ENCODE measurements at regions not wholly inside any gene's neighbourhood (a gene's known extent, or its start where the extent isn't known, plus 50 kb on each side); places are given as distances from the start of the nearest gene placed in this dataset.

DNA sequence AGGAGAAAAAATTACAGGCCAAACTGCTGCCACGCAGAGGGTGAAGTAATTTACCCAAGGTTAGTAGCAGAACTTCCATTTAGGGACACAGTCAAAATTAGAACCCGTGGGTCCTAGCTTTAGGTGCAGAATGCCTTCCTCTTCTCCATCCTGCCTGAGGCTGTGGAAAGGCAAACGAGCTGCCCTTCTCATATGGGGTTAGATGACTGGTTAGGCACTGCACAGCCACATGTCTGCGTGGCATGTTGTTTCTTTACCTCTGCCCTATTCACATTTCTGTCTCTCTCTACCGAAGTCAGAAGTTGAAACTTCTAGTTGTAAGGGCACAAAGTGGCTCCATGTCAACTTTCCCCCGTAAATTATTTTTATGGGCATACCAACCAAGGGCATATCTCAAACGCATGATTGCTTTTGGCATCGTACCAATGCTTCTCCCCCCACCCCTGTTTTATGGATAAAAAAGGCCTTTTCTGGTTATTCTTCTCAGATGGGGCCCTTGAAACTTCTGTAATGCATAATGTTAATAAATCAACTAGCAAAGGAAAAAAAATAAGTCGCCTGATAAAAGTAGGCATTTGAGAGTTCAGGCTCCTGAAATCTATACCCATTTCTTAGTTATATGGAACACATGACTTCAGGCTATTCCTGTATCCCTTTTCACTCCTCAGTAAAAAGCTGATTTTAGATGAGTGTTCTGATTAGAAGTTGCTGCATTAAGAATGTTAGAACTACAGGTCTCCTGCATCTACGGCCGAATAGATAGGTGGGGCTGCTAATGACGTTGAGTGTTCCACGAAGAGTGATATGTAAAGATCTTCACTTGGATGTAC is 139.6 kb upstream of the NRIP1 start:
- Histone ChIP-seq H3K36me3 (no peaks in the 10 kb centered on the region), H3K27me3 (no peaks in the 10 kb centered on the region), H3K4me2 (peak overlapping the region in 1 of 11 experiments; percentile 30; a peak in 2 of 22 replicates), H3K9ac (no peak overlapping the region), H3K9me3 (replicated peaks in 1 of 11) (peaks cover 0 to 53% (median 27%) of the 10 kb centered on the region in 11 experiments; a peak in 18 of 22 replicates), H3K4me1 (peaks cover under 1 to 56% (median 12%) of the 10 kb centered on the region in 10 experiments; a peak in 18 of 20 replicates), H4K20me1 (no peaks in the 10 kb centered on the region), H3K27ac (peak overlapping the region in 1 of 11 experiments; percentile 2; a peak in 1 of 22 replicates), H3K4me3 (no peak overlapping the region)
- TF ChIP-seq Cebpa-rat (IDR thresholded peaks at IDR 0.05): no peak

DNA sequence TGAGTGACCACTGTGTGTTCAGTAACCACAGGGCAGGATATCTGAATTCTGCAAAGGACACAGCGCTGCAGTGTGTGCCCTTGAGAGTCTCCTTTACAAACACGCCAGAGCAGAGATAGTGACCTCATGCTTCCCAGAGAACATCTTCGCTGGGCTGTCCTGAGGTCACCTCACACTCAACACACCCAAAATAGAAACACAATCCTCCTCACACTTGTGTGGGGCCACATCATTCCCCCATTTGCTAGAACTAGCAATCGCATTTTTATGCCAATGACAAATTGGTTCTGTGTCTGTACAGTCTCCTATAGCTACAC is 140.1 kb upstream of the NRIP1 start:
- no peak overlapping the region for H3K9ac ChIP-seq
- peaks cover 0 to 53% (median 27%) of the 10 kb centered on the region in 11 experiments; a peak in 18 of 22 replicates for H3K9me3 ChIP-seq (replicated peaks in 1 of 11)
- H4K20me1 ChIP-seq: no peaks in the 10 kb centered on the region
- H3K4me3 ChIP-seq: no peak overlapping the region
- H3K4me1 ChIP-seq: peaks cover 6 to 61% (median 17%) of the 10 kb centered on the region in 10 experiments
- no peaks in the 10 kb centered on the region for H3K27me3 ChIP-seq
- no peaks in the 10 kb centered on the region for H3K36me3 ChIP-seq
- H3K4me2 ChIP-seq: peak overlapping the region in 1 of 11 experiments; percentile 89; a peak in 3 of 22 replicates
- no peak for TF ChIP-seq Cebpa-rat (IDR thresholded peaks at IDR 0.05)
- H3K27ac ChIP-seq: no peak overlapping the region; a peak in 2 of 22 replicates

DNA sequence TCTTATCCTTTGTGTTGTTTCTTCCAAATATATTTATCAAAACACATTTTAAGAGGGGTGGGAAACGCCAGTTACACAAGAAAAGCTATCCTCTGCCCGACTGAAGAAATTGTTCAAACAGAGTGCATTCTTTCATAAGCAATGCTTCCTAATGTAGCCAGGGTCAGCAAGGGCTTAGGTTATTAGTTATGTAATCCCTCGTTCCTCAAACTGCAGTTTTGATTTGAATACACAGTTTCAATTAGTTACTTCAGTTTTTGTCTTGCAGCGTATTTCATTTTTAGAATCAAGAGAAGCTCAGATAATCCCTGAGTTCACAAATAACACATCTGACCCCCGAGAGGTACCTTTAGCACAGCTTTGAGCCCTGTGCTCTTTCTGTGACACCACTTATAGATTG is 141.7 kb upstream of the NRIP1 start:
- Histone ChIP-seq H3K9me3 (replicated peaks in 1 of 11) (peaks cover 0 to 51% (median 27%) of the 10 kb centered on the region in 11 experiments; a peak in 18 of 22 replicates), H3K27ac (peak overlapping the region in 6 of 11 experiments; percentile 11 to 78 (median 74); a peak in 11 of 22 replicates), H3K27me3 (no peaks in the 10 kb centered on the region), H3K4me2 (peak overlapping the region in 5 of 11 experiments; percentile 23 to 89 (median 69); a peak in 10 of 22 replicates), H3K36me3 (no peaks in the 10 kb centered on the region), H3K4me1 (peaks cover 22 to 77% (median 33%) of the 10 kb centered on the region in 10 experiments), H3K4me3 (no peak overlapping the region), H3K9ac (peak overlapping the region in 5 of 11 experiments; percentile 25 to 73 (median 62); a peak in 8 of 22 replicates), H4K20me1 (no peaks in the 10 kb centered on the region)
- peak in 2 of 11 experiments; percentile 39 to 58; a peak in 2 of 22 replicates for TF ChIP-seq Cebpa-rat (IDR thresholded peaks at IDR 0.05)

DNA sequence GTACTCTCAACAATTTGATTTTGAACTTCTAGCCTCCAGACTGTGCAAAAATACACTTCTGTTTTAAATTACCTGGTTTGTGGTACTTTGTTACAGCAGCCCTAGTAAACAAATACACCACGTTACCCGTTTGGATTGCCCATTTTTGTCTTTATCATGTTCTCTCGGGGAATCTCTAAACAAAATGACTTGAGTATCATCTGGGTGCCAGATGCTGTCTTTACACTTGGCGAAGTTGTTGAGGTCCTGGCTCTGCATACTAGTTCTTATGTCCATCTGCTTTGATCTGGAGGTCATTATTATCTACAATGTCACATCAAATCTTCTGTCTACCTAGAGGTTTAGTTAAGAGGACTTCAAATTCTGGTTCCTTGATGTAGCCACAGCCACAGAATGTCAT is 142.4 kb upstream of the NRIP1 start:
- no peaks in the 10 kb centered on the region for H3K27me3 ChIP-seq
- peak overlapping the region in 5 of 11 experiments; percentile 25 to 73 (median 62); a peak in 6 of 22 replicates for H3K9ac ChIP-seq
- H3K36me3 ChIP-seq: no peaks in the 10 kb centered on the region
- peak overlapping the region in 5 of 11 experiments; percentile 23 to 89 (median 69); a peak in 9 of 22 replicates for H3K4me2 ChIP-seq
- H3K4me1 ChIP-seq: peaks cover 28 to 83% (median 40%) of the 10 kb centered on the region in 10 experiments
- H3K27ac ChIP-seq: peak overlapping the region in 6 of 11 experiments; percentile 11 to 78 (median 74); a peak in 9 of 22 replicates
- H3K9me3 ChIP-seq (replicated peaks in 1 of 11): peaks cover 0 to 46% (median 27%) of the 10 kb centered on the region in 11 experiments; a peak in 18 of 22 replicates
- TF ChIP-seq Cebpa-rat (IDR thresholded peaks at IDR 0.05): no peak
- H4K20me1 ChIP-seq: no peaks in the 10 kb centered on the region
- H3K4me3 ChIP-seq: no peak overlapping the region

DNA sequence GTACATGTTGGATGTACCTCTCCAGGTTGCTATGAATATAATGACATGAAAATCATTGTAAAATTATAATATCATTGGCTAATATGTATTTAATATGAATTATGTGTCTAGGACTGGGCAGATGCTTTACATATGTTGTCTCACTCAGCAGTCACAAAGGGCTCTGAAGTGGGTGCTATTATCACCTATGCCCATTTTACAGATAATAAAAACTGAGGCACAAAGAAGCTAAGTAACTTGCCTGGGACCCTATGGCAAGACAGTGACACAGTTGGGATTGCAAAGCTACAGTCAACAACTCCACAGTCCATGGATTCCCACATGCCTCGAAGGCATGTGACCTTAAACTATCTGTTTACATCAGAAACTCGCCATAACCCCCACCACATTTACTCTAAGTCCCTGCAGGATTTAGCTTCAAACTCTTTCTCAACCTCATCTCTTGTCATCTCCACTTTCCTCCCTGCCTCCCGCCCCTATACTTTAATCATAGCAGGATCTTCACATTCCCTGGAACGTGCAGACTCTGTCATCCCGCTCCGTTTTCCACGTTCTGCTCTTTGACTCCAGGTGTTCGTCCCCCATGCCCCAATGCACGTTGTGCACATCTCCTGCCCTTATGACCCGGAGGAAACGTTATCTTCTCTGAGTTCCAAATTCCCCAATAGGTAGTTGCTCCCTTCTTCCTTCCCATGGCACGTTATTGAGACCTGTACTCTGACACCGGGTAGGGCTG is 143.0 kb upstream of the NRIP1 start:
- Histone ChIP-seq H3K4me3 (no peak overlapping the region), H3K27ac (peak overlapping the region in 5 of 11 experiments; percentile 74 to 81 (median 78); a peak in 8 of 22 replicates), H3K4me1 (peaks cover 31 to 88% (median 46%) of the 10 kb centered on the region in 10 experiments), H3K27me3 (no peaks in the 10 kb centered on the region), H3K9me3 (replicated peaks in 1 of 11) (peaks cover 0 to 46% (median 27%) of the 10 kb centered on the region in 11 experiments; a peak in 18 of 22 replicates), H3K36me3 (no peaks in the 10 kb centered on the region), H3K9ac (no peak overlapping the region; a peak in 2 of 22 replicates), H4K20me1 (no peaks in the 10 kb centered on the region), H3K4me2 (peak overlapping the region in 3 of 11 experiments; percentile 69 to 97 (median 89); a peak in 6 of 22 replicates)
- TF ChIP-seq Cebpa-rat (IDR thresholded peaks at IDR 0.05): no peak

DNA sequence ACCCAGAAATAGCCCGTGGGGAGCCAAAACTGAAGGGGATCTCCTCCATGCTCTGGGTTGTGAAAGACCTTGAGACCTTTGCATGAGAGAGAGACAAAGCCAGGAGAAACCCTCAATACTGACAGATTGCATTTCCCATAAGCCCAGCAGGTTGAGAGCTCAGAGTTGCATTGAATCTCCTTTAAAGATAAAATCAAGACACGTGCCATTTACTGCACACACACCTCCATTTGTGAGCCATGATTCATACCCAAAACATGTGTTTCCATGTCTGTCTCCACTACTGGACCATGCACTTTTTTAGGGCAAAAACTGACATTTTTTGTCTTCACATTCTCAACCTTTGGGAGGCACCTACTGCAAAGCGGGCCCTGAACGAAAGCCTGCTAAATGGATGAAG is 144.0 kb upstream of the NRIP1 start:
- no peak for TF ChIP-seq Cebpa-rat (IDR thresholded peaks at IDR 0.05)
- Histone ChIP-seq H4K20me1 (no peaks in the 10 kb centered on the region), H3K27me3 (no peaks in the 10 kb centered on the region), H3K27ac (peak overlapping the region in 5 of 11 experiments; percentile 73 to 81 (median 78); a peak in 5 of 22 replicates), H3K9ac (no peak overlapping the region), H3K4me3 (no peak overlapping the region), H3K4me1 (peaks cover 40 to 95% (median 55%) of the 10 kb centered on the region in 10 experiments), H3K9me3 (replicated peaks in 1 of 11) (peaks cover 0 to 46% (median 27%) of the 10 kb centered on the region in 11 experiments; a peak in 18 of 22 replicates), H3K4me2 (peak overlapping the region in 6 of 11 experiments; percentile 2 to 97 (median 84); a peak in 9 of 22 replicates), H3K36me3 (no peaks in the 10 kb centered on the region)

DNA sequence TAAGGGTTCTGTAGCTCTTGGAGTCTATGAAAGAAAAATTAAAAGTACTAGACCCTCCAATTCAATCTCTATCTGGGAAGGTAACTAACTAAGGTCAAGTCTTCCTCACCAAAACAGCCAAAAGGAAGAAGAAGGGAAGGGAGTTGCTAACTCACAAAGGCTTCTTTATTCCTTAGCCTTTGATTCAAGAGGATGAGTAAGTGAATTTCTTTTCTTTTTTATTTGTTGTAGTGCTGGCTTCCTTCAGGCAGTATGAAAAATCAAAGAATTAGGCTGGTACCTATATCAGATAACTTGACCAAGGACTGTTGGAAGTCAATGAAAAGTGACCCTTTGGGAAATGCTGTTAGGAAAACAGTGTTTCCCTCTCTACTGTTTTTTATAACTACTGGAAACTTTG is 144.4 kb upstream of the NRIP1 start:
- Histone ChIP-seq H3K27ac (peak overlapping the region in 7 of 11 experiments; percentile 24 to 81 (median 78); a peak in 10 of 22 replicates), H3K4me1 (peaks cover 45 to 91% (median 59%) of the 10 kb centered on the region in 10 experiments), H3K9ac (no peak overlapping the region), H3K4me2 (peak overlapping the region in 7 of 11 experiments; percentile 58 to 97 (median 87); a peak in 12 of 22 replicates), H3K9me3 (replicated peaks in 1 of 11) (peaks cover 0 to 46% (median 27%) of the 10 kb centered on the region in 11 experiments; a peak in 18 of 22 replicates), H3K27me3 (no peaks in the 10 kb centered on the region), H4K20me1 (no peaks in the 10 kb centered on the region), H3K36me3 (no peaks in the 10 kb centered on the region), H3K4me3 (no peak overlapping the region)
- TF ChIP-seq Cebpa-rat (IDR thresholded peaks at IDR 0.05): no peak

DNA sequence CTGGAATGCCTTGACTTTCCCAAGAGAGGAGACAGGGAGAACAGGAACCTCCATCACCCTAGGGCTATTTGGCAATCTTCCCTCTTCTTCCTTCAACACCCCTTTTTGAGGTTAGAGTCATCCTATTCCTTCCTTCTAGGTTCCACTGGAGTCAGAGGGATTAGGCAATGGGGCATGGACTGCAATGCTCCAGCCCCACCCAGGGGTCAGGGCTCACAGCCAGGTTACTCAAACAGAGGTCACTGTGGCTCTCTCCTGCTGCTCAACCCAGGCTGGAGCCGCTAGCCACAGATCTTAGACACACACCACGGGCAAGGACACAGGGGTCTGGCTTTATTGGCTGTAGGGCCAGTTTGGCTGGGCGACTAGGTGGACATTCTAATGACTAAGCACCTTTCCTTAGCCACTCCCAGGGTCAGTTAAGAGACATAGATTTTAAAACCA is 145.5 kb upstream of the NRIP1 start:
- Histone ChIP-seq H3K27ac (peak overlapping the region; percentile 36 to 81 (median 78); a peak in 21 of 22 replicates), H3K4me2 (peak overlapping the region; percentile 58 to 97 (median 87)), H3K4me3 (0 out of 20 replicates have a peak overlapping the region, but pooled peaks of 1 of the 10 experiments have one; percentile 28), H3K4me1 (peaks cover 48 to 91% (median 62%) of the 10 kb centered on the region in 10 experiments), H3K9me3 (replicated peaks in 1 of 11) (peaks cover 0 to 40% (median 23%) of the 10 kb centered on the region in 11 experiments; a peak in 18 of 22 replicates), H3K27me3 (no peaks in the 10 kb centered on the region), H4K20me1 (no peaks in the 10 kb centered on the region), H3K9ac (peak overlapping the region in 5 of 11 experiments; percentile 7 to 76 (median 24); a peak in 8 of 22 replicates), H3K36me3 (no peaks in the 10 kb centered on the region)
- TF ChIP-seq Cebpa-rat (IDR thresholded peaks at IDR 0.05): peak in 4 of 11 experiments; percentile 12 to 53 (median 34); a peak in 2 of 22 replicates
